HG03342 (cell line): ENCODE measurements at regions not wholly inside any gene's neighbourhood (a gene's known extent, or its start where the extent isn't known, plus 50 kb on each side); places are given as distances from the start of the nearest gene placed in this dataset.

Experiments
- ATAC-seq: cut with Tn5 transposase; IDR thresholded peaks from one replicate; pipeline ENCODE4 v1.9.1; 2021; ENCODE audit warnings: mild to moderate bottlenecking, moderate library complexity; ENCODE audit not compliant: unreplicated experiment

DNA sequence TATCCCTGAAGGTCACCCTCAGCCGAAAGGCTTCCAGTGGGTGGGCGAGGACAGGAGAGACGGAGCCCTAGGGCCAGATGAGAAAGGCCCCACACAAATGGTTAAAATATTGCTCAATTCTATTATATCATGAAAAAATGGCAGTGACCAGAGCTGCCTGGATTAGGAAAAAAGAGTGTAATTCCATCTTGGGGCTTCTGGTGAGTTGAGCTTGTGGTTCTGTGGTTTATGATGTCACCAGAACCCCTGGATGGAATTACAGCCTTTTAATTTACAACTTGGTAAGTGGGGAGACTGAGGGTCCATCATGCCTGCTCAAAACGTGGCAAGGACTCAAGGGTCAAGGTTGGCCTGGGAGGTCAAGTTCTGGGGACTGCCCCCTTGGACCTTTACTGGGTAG is 55.5 kb upstream of the STC2 start:
- ATAC-seq: no peak

DNA sequence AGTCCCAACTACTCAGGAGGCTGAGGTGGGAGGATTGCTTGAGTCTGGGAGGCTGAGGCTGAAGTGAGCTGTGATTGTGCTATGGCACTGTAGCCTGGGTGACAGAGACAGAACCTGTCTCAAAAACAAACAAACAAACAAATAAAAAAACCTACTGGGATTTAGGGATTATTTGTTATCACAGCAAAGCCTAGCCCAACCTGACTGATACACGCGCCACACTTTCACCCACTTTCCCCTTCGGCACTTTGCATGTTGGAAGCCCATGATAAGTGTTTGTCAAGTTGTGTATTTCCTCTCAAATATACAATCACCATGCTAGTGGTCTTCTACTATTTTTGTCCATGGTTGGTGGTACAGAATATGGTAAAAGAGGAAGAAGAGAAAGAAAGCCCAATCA is 50.5 kb upstream of the STC2 start:
- no peak for ATAC-seq
